Stomach smooth muscle (tissue), 2 donors: ENCODE measurements at regions not wholly inside any gene's neighbourhood (a gene's known extent, or its start where the extent isn't known, plus 50 kb on each side); places are given as distances from the start of the nearest gene placed in this dataset.
"Not testable (repeated sequence)": the region's sequence is repeated elsewhere in the genome, so short reads cannot be mapped to it uniquely, and the experiment has no call there.

ENCODE experiments used
- H3K27ac ChIP-seq: one replicate; pipeline ENCODE4 v1.7.0; 2013; ENCODE audit warnings: mild to moderate bottlenecking, low read length, inconsistent platforms
- H3K27me3 ChIP-seq, 2 donors: one replicate each; pipeline ENCODE4 v1.7.0; 2013; ENCODE audit warnings: low read length in 2 of 2; ENCODE audit not compliant: insufficient read depth in 2 of 2, control insufficient read depth in 1 of 2
- H3K36me3 ChIP-seq, 2 donors: one replicate each; pipeline ENCODE4 v1.7.0; 2013; ENCODE audit warnings: low read length in 2 of 2; ENCODE audit not compliant: control insufficient read depth in 2 of 2, insufficient read depth in 2 of 2
- H3K4me1 ChIP-seq: one replicate; pipeline ENCODE4 v1.7.0; 2013; ENCODE audit warnings: low read length; ENCODE audit not compliant: control insufficient read depth, insufficient read depth
- H3K4me3 ChIP-seq, 2 donors: one replicate each; pipeline ENCODE4 v1.7.0; 2013; ENCODE audit warnings: low read length in 2 of 2
- H3K9ac ChIP-seq, 2 donors: one replicate each; pipeline ENCODE4 v1.7.0; 2013; ENCODE audit warnings: low read length in 2 of 2, mild to moderate bottlenecking in 1 of 2
- H3K9me3 ChIP-seq, 2 donors: one replicate each; pipeline ENCODE4 v1.7.0; 2013; ENCODE audit warnings: low read length in 2 of 2; ENCODE audit not compliant: control insufficient read depth in 2 of 2
- donor health status: healthy.
- donor health status: Pancreatic carcinoma.

GRCh38 chr11:25777343-25777742 lies 554.6 kb upstream of the ANO3 start:
- H3K9me3 ChIP-seq: no peaks in the 10 kb centered on the region
- no peaks in the 10 kb centered on the region for H3K4me1 ChIP-seq
- H3K4me3 ChIP-seq: no peak overlapping the region
- no peaks in the 10 kb centered on the region for H3K36me3 ChIP-seq
- H3K27me3 ChIP-seq: no peaks in the 10 kb centered on the region
- no peak overlapping the region for H3K27ac ChIP-seq
- H3K9ac ChIP-seq: no peak overlapping the region

GRCh38 chr11:25779033-25779432 lies 552.9 kb upstream of the ANO3 start:
- Histone ChIP-seq H3K4me1 (no peaks in the 10 kb centered on the region), H3K4me3 (no peak overlapping the region), H3K27ac (no peak overlapping the region), H3K36me3 (no peaks in the 10 kb centered on the region), H3K27me3 (no peaks in the 10 kb centered on the region), H3K9me3 (no peaks in the 10 kb centered on the region), H3K9ac (no peak overlapping the region)

GRCh38 chr11:25787416-25787815 lies 544.5 kb upstream of the ANO3 start:
- no peaks in the 10 kb centered on the region for H3K9me3 ChIP-seq
- H3K4me1 ChIP-seq: no peaks in the 10 kb centered on the region
- H3K9ac ChIP-seq: no peak overlapping the region
- no peaks in the 10 kb centered on the region for H3K27me3 ChIP-seq
- no peak overlapping the region for H3K27ac ChIP-seq
- H3K4me3 ChIP-seq: no peak overlapping the region
- no peaks in the 10 kb centered on the region for H3K36me3 ChIP-seq

- H3K36me3 ChIP-seq: no peaks in the 10 kb centered on the region
- H3K9ac ChIP-seq: no peak overlapping the region
- H3K9me3 ChIP-seq: no peaks in the 10 kb centered on the region
- H3K27me3 ChIP-seq: no peaks in the 10 kb centered on the region
- no peak overlapping the region for H3K27ac ChIP-seq
- no peak overlapping the region for H3K4me3 ChIP-seq
- no peaks in the 10 kb centered on the region for H3K4me1 ChIP-seq
Observed at GRCh38 chr11:25790396-25790795, 541.5 kb upstream of the ANO3 start.

- Histone ChIP-seq H3K36me3 (no peaks in the 10 kb centered on the region), H3K9ac (no peak overlapping the region), H3K9me3 (no peaks in the 10 kb centered on the region), H3K4me1 (no peaks in the 10 kb centered on the region), H3K4me3 (no peak overlapping the region), H3K27me3 (no peaks in the 10 kb centered on the region), H3K27ac (no peak overlapping the region)
Observed at GRCh38 chr11:25793637-25794036, 538.3 kb upstream of the ANO3 start.

- H3K27ac ChIP-seq: no peak overlapping the region
- H3K27me3 ChIP-seq: no peaks in the 10 kb centered on the region
- H3K4me1 ChIP-seq: no peaks in the 10 kb centered on the region
- no peaks in the 10 kb centered on the region for H3K36me3 ChIP-seq
- H3K9me3 ChIP-seq: no peaks in the 10 kb centered on the region
- H3K9ac ChIP-seq: no peak overlapping the region
- H3K4me3 ChIP-seq: no peak overlapping the region
Observed at GRCh38 chr11:25794804-25795203, 537.1 kb upstream of the ANO3 start.

- Histone ChIP-seq H3K36me3 (no peaks in the 10 kb centered on the region), H3K27ac (no peak overlapping the region), H3K4me3 (no peak overlapping the region), H3K27me3 (no peaks in the 10 kb centered on the region), H3K9me3 (no peaks in the 10 kb centered on the region), H3K4me1 (no peaks in the 10 kb centered on the region), H3K9ac (no peak overlapping the region)
Observed at GRCh38 chr11:25816411-25816810, 515.5 kb upstream of the ANO3 start.

- Histone ChIP-seq H3K4me1 (no peaks in the 10 kb centered on the region), H3K9me3 (no peaks in the 10 kb centered on the region), H3K36me3 (no peaks in the 10 kb centered on the region), H3K27me3 (no peaks in the 10 kb centered on the region), H3K27ac (no peak overlapping the region), H3K4me3 (no peak overlapping the region), H3K9ac (no peak overlapping the region)
Observed at GRCh38 chr11:25824688-25825087, 507.2 kb upstream of the ANO3 start.

GRCh38 chr11:25831485-25831884 lies 500.4 kb upstream of the ANO3 start:
- H3K27me3 ChIP-seq, H3K9me3 ChIP-seq, H3K9ac ChIP-seq, H3K4me3 ChIP-seq, H3K27ac ChIP-seq, H3K4me1 ChIP-seq, H3K36me3 ChIP-seq: not testable (repeated sequence)

GRCh38 chr11:25838918-25839625 lies 492.9 kb upstream of the ANO3 start:
- Histone ChIP-seq H3K27me3 (no peaks in the 10 kb centered on the region), H3K9ac (no peak overlapping the region), H3K36me3 (no peaks in the 10 kb centered on the region), H3K9me3 (peaks cover 0 to 2% of the 10 kb centered on the region in 2 donors), H3K4me3 (no peak overlapping the region), H3K4me1 (no peaks in the 10 kb centered on the region), H3K27ac (no peak overlapping the region)

GRCh38 chr11:25844811-25845210 lies 487.1 kb upstream of the ANO3 start:
- Histone ChIP-seq H3K4me1 (no peaks in the 10 kb centered on the region), H3K27ac (no peak overlapping the region), H3K36me3 (no peaks in the 10 kb centered on the region), H3K4me3 (no peak overlapping the region), H3K9me3 (no peaks in the 10 kb centered on the region), H3K27me3 (no peaks in the 10 kb centered on the region), H3K9ac (no peak overlapping the region)
